ENCODE measurements at regions not wholly inside any gene's neighbourhood (a gene's known extent, or its start where the extent isn't known, plus 50 kb on each side); places are given as distances from the start of the nearest gene placed in this dataset.

DNA sequence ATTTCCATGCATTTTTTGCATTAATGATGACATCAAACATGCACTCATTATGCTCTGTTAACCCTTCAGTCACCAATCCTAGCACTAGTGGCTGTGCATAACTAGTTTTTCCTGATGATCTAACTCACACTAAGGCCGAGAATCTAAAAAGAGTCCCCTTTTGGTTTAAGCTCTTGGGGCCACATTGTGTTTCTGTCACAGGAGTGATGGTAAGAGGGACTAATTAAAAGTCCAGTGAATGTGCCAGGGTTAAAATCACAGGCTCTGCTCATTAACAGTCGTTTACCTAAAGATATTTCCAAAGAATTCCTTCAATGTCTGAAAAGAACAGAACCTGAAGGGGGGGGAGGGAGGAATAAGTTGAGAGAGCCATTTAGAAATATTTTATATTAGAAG is 359.0 kb upstream of the ANKRD30A start:
- H4K5ac ChIP-seq (ENCODE audit: insufficient read length, low read depth, low read length), result no peak overlapping the region
- no peak overlapping the region for H2BK120ac ChIP-seq (replicated peaks; ENCODE audit: low read depth, low read length)
- H3K4me1 ChIP-seq (replicated peaks in 1 of 4; ENCODE audit: control insufficient read depth in 3 of 4, insufficient read depth in 4 of 4, low read length in 3 of 4), result no peaks in the 10 kb centered on the region
- no peak overlapping the region for H3K27ac ChIP-seq (ENCODE audit: low read depth, low read length)
- no peak overlapping the region for H2AFZ ChIP-seq (ENCODE audit: low read length)
- H4K91ac ChIP-seq (replicated peaks; ENCODE audit: insufficient read length, low read length), result no peak overlapping the region
- no peak overlapping the region for H3K14ac ChIP-seq (ENCODE audit: insufficient read length)
- FAIRE-seq, result no peak
- 88% methylated on average over 2 of the region's 2 CpGs; no CpG with 5 or more reads in 1 of the 2 experiments for WGBS, 2 experiments (ENCODE audit: extremely low coverage in 1 of 2, insufficient coverage in 1 of 2, insufficient read length in 1 of 2, insufficient replicate concordance in 2 of 2, low coverage in 1 of 2, low lambda C conversion rate in 2 of 2, missing lambda C conversion rate in 1 of 2)
- H3K9ac ChIP-seq (replicated peaks in 1 of 4; ENCODE audit: extremely low read depth in 1 of 4, low read depth in 3 of 4, low read length in 3 of 4), result no peak overlapping the region
- no peak overlapping the region for H2AK5ac ChIP-seq (ENCODE audit: low read depth, low read length)
- no peak overlapping the region for H3K4ac ChIP-seq (replicated peaks; ENCODE audit: insufficient read length, low read depth, low read length)
- no peak overlapping the region for H2BK12ac ChIP-seq (ENCODE audit: low read depth, low read length)
- DNase-seq (ENCODE audit: low read depth in 1 of 2, low spot score in 2 of 2), result no peak
- H3K79me1 ChIP-seq (ENCODE audit: low read depth, low read length), result no peaks in the 10 kb centered on the region
- ChIA-PET POLR2A (ENCODE audit: partially characterized antibody) (no interaction called here), CTCF (ENCODE audit: partially characterized antibody) (no interaction called here)
- H3K18ac ChIP-seq (ENCODE audit: extremely low read depth, low read length), result no peak overlapping the region
- no peak overlapping the region for H3K23ac ChIP-seq (ENCODE audit: insufficient read length)
- no peaks in the 10 kb centered on the region for H3K79me2 ChIP-seq (ENCODE audit: control insufficient read depth in 1 of 2, insufficient read depth in 2 of 2, low read length in 2 of 2)
- no peak overlapping the region for H3K4me3 ChIP-seq (ENCODE audit: extremely low read depth in 1 of 4, insufficient read depth in 2 of 4, low read depth in 3 of 4, low read length in 4 of 4)
- no peak overlapping the region for H3K4me2 ChIP-seq (ENCODE audit: insufficient read depth in 1 of 2, low read depth in 2 of 2, low read length in 2 of 2)
- no peak overlapping the region for H2BK15ac ChIP-seq (ENCODE audit: low read length)
- H3K27me3 ChIP-seq (replicated peaks in 1 of 4; ENCODE audit: control insufficient read depth in 3 of 4, extremely low read depth in 1 of 4, insufficient read depth in 3 of 4, low read length in 3 of 4), result no peaks in the 10 kb centered on the region
- no peak overlapping the region for H2BK5ac ChIP-seq (ENCODE audit: low read depth, low read length)
- TF ChIP-seq POLR2AphosphoS5 (IDR thresholded peaks at IDR 0.05; ENCODE audit: low read depth, low read length) (no peak), TAF1 (IDR thresholded peaks at IDR 0.05; ENCODE audit: low read depth, low read length) (no peak)
- H4K8ac ChIP-seq (ENCODE audit: extremely low read depth, insufficient read depth, low read length), result no peak overlapping the region
- H3K9me3 ChIP-seq (ENCODE audit: insufficient read depth in 2 of 2, low read depth in 1 of 2, low read length in 1 of 2), result no peaks in the 10 kb centered on the region
- no peak overlapping the region for H2BK20ac ChIP-seq (ENCODE audit: low read length)
- no peak overlapping the region for H3K56ac ChIP-seq (replicated peaks; ENCODE audit: insufficient read length, low read depth, low read length)
- no peaks in the 10 kb centered on the region for H3K36me3 ChIP-seq (ENCODE audit: control insufficient read depth in 2 of 4, insufficient read depth in 4 of 4, low read length in 3 of 4)
- no peaks in the 10 kb centered on the region for H3K23me2 ChIP-seq (ENCODE audit: low read depth, low read length)
- H4K20me1 ChIP-seq (replicated peaks in 1 of 2; ENCODE audit: control insufficient read depth in 1 of 2, insufficient read depth in 2 of 2, low read length in 2 of 2), result no peaks in the 10 kb centered on the region
